Gastrocnemius medialis (tissue), 4 donors: ENCODE measurements at regions not wholly inside any gene's neighbourhood (a gene's known extent, or its start where the extent isn't known, plus 50 kb on each side); places are given as distances from the start of the nearest gene placed in this dataset.

Experiments
- CTCF ChIP-seq, 5 experiments: fragments of 450-650 bp in 3 of 5; fragments of 200-600 bp in 2 of 5; sonication (generic) in 2 of 5; IDR thresholded peaks in 4 of 5; conservative IDR thresholded peaks in 1 of 5; 1 replicate in 4 of 5; 2 replicates in 1 of 5; pipeline ENCODE4 v1.5.1; 2016 to 2019; ENCODE audit warnings: antibody characterized with exemption in 5 of 5, mild to moderate bottlenecking in 3 of 5, moderate library complexity in 3 of 5
- POLR2A ChIP-seq, 2 donors: fragments of 450-650 bp; IDR thresholded peaks; one replicate each; pipeline ENCODE4 v1.6.1; 2017; ENCODE audit warnings: antibody characterized with exemption in 2 of 2, mild to moderate bottlenecking in 2 of 2, moderate library complexity in 2 of 2

DNA sequence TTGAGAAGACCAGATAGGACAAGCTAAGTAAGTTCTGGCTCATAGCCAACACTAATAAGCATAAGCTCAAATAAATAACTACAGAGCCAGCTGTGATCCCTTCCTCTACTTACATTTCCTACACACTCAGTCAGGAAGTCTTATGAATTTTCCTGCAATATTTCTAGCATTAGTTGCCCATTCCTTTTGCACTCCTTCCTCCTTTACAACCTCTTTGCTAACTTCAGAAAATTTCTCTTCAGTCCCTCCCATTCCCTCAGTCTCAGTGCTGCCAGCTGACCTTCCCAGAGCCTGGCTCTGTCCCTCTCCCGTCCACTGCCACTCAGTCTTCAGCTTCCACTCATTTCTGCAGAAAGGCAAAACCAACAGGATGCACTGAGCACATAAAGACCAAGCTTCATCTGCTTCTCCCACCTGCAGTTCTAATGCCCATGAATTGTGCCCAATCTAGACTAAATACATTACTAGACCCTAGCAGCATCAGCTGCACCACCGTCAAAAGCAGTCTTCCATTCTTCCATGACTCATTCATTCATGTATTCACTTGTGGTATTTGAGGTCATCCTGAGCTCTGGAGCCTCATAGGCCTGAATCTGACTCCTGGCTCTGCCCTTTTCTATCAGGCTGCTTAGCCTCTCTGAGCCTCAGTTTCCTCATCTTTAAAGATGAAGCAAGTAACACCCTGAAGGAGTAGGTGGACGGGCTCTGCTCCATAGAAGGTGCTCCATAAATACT is 54.6 kb upstream of the SIPA1L2 start:
- TF ChIP-seq CTCF (IDR thresholded peaks at IDR 0.05 in 4 of 5, conservative IDR thresholded peaks at IDR 0.05 in 1 of 5), result no peak
- no peak for TF ChIP-seq POLR2A (IDR thresholded peaks at IDR 0.05)
